ENCODE measurements at regions not wholly inside any gene's neighbourhood (a gene's known extent, or its start where the extent isn't known, plus 50 kb on each side); places are given as distances from the start of the nearest gene placed in this dataset.

GRCh38 chr5:56447232-56447631 lies 214.1 kb upstream of the ANKRD55 start:
- WGBS, 2 experiments (ENCODE audit: low coverage in 1 of 2, low lambda C conversion rate in 2 of 2, missing lambda C conversion rate in 2 of 2), result 83 to 90% methylated on average over 4 of the region's 4 CpGs
- in situ Hi-C loops (cut with MboI), result no loop called here
- no peak for DNase-seq

DNA sequence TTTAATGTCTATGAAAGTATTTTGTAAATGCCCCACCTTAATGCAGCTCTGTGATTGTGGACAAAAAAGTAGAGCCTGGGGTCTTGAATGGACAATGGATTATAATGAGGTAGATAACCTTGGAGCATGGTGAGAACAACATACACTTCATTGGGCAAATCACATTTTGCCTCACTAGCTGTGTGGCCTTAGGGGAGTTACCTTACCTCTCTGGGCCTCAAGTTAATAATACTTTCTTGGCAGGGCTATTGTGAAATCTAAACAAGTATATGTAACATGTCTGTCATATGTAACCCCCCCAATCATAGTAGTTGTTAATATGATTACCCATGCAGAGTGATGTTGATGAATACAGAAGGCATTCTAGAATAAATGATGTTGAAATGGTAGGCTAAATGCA lies 213.6 kb upstream of the ANKRD55 start:
- Histone ChIP-seq H3K27ac (no peak overlapping the region), H3K27me3 (replicated peaks; ENCODE audit: insufficient read depth) (no peaks in the 10 kb centered on the region; the same call in 1 of the 2 replicates), H3K9me2 (ENCODE audit: insufficient read depth) (no peaks in the 10 kb centered on the region), H3K4me1 (ENCODE audit: insufficient read depth) (0 out of 2 replicates have a peak, but pooled peaks cover 4% of the 10 kb centered on the region), H3K36me3 (ENCODE audit: low read depth) (no peaks in the 10 kb centered on the region), H4K20me1 (ENCODE audit: insufficient read depth) (no peaks in the 10 kb centered on the region), H3K9me3 (ENCODE audit: low read depth) (no peaks in the 10 kb centered on the region), H2AFZ (no peak overlapping the region), H3F3A (ENCODE audit: insufficient read depth) (no peaks in the 10 kb centered on the region), H3K4me2 (ENCODE audit: unreplicated experiment) (no peak overlapping the region), H3K4me3 (no peak overlapping the region), H3K9ac (no peak overlapping the region), H3K79me2 (ENCODE audit: insufficient read depth) (no peaks in the 10 kb centered on the region)
- no peak for DNase-seq
- TF ChIP-seq EZH2phosphoT487 (IDR thresholded peaks at IDR 0.05; ENCODE audit: insufficient read depth, low read depth), result no peak
- TF ChIP-seq EZH2 (IDR thresholded peaks at IDR 0.05; ENCODE audit: insufficient read depth, poor library complexity, severe bottlenecking), result no peak
- in situ Hi-C loops (cut with MboI), result no loop called here

More at GRCh38 chr5:56447232-56447631, 214.1 kb upstream of the ANKRD55 start:
- H4K20me1 ChIP-seq (ENCODE audit: insufficient read depth), result no peaks in the 10 kb centered on the region
- H3K27ac ChIP-seq, result no peak overlapping the region
- no peaks in the 10 kb centered on the region for H3K79me2 ChIP-seq (ENCODE audit: insufficient read depth)
- TF ChIP-seq EZH2 (IDR thresholded peaks at IDR 0.05; ENCODE audit: insufficient read depth, poor library complexity, severe bottlenecking), result no peak
- no peak for TF ChIP-seq EZH2phosphoT487 (IDR thresholded peaks at IDR 0.05; ENCODE audit: insufficient read depth, low read depth)
- no peak overlapping the region for H3K4me3 ChIP-seq
- no peaks in the 10 kb centered on the region for H3K36me3 ChIP-seq (ENCODE audit: low read depth)
- no peaks in the 10 kb centered on the region for H3K9me3 ChIP-seq (ENCODE audit: low read depth)
- no peaks in the 10 kb centered on the region; the same call in 1 of the 2 replicates for H3K27me3 ChIP-seq (replicated peaks; ENCODE audit: insufficient read depth)
- H3F3A ChIP-seq (ENCODE audit: insufficient read depth), result no peaks in the 10 kb centered on the region
- no peaks in the 10 kb centered on the region for H3K9me2 ChIP-seq (ENCODE audit: insufficient read depth)
- H3K9ac ChIP-seq, result no peak overlapping the region
- no peaks in the 10 kb centered on the region for H3K4me1 ChIP-seq (ENCODE audit: insufficient read depth)
- H3K4me2 ChIP-seq (ENCODE audit: unreplicated experiment), result no peak overlapping the region
- no peak overlapping the region for H2AFZ ChIP-seq

- TF ChIP-seq EZH2phosphoT487 (IDR thresholded peaks at IDR 0.05; ENCODE audit: insufficient read depth, low read depth) (no peak), EZH2 (IDR thresholded peaks at IDR 0.05; ENCODE audit: insufficient read depth, poor library complexity, severe bottlenecking) (no peak)
- Histone ChIP-seq H3K79me2 (ENCODE audit: insufficient read depth) (no peaks in the 10 kb centered on the region), H2AFZ (no peak overlapping the region), H3K9me3 (ENCODE audit: low read depth) (no peaks in the 10 kb centered on the region), H3K36me3 (ENCODE audit: low read depth) (no peaks in the 10 kb centered on the region), H3K27me3 (replicated peaks; ENCODE audit: insufficient read depth) (no peaks in the 10 kb centered on the region), H3K9me2 (ENCODE audit: insufficient read depth) (no peaks in the 10 kb centered on the region), H3K4me1 (ENCODE audit: insufficient read depth) (0 out of 2 replicates have a peak, but pooled peaks cover 13% of the 10 kb centered on the region), H4K20me1 (ENCODE audit: insufficient read depth) (no peaks in the 10 kb centered on the region), H3K9ac (no peak overlapping the region), H3F3A (ENCODE audit: insufficient read depth) (no peaks in the 10 kb centered on the region), H3K4me2 (ENCODE audit: unreplicated experiment) (no peak overlapping the region), H3K4me3 (no peak overlapping the region), H3K27ac (no peak overlapping the region)
- whole genome bisulfite sequencing, 2 experiments (ENCODE audit: low coverage in 1 of 2, low lambda C conversion rate in 2 of 2, missing lambda C conversion rate in 2 of 2), result 59 to 71% methylated on average over 2 of the region's 2 CpGs
- in situ Hi-C loops (cut with MboI), result no loop called here
- DNase-seq, result no peak
Observed at GRCh38 chr5:56443826-56444225, 210.7 kb upstream of the ANKRD55 start.

GRCh38 chr5:56440871-56441740 lies 208.0 kb upstream of the ANKRD55 start:
- in situ Hi-C loops (cut with MboI), result no loop called here
- DNase-seq, result peak; percentile 76
- Histone ChIP-seq H4K20me1 (ENCODE audit: insufficient read depth) (no peaks in the 10 kb centered on the region), H3K9me2 (ENCODE audit: insufficient read depth) (no peaks in the 10 kb centered on the region), H2AFZ (no peak overlapping the region), H3K9ac (no peak overlapping the region), H3K4me3 (no peak overlapping the region), H3K79me2 (ENCODE audit: insufficient read depth) (no peaks in the 10 kb centered on the region), H3F3A (ENCODE audit: insufficient read depth) (no peaks in the 10 kb centered on the region), H3K9me3 (ENCODE audit: low read depth) (no peaks in the 10 kb centered on the region), H3K27ac (no peak overlapping the region), H3K4me1 (ENCODE audit: insufficient read depth) (0 out of 2 replicates have a peak, but pooled peaks cover 13% of the 10 kb centered on the region), H3K27me3 (replicated peaks; ENCODE audit: insufficient read depth) (no peaks in the 10 kb centered on the region), H3K36me3 (ENCODE audit: low read depth) (no peaks in the 10 kb centered on the region), H3K4me2 (ENCODE audit: unreplicated experiment) (peak overlapping the region; percentile 15)
- 17 to 18% methylated on average over 7 of the region's 7 CpGs for WGBS, 2 experiments (ENCODE audit: low coverage in 1 of 2, low lambda C conversion rate in 2 of 2, missing lambda C conversion rate in 2 of 2)
- TF ChIP-seq EZH2 (IDR thresholded peaks at IDR 0.05; ENCODE audit: insufficient read depth, poor library complexity, severe bottlenecking) (no peak), EZH2phosphoT487 (IDR thresholded peaks at IDR 0.05; ENCODE audit: insufficient read depth, low read depth) (no peak)

Measured in GM23248 (cell line).